Endodermal cell (in vitro differentiated cells): ENCODE measurements at regions not wholly inside any gene's neighbourhood (a gene's known extent, or its start where the extent isn't known, plus 50 kb on each side); places are given as distances from the start of the nearest gene placed in this dataset.

ENCODE experiments used
- DNase-seq: peaks from one replicate; pipeline ENCODE4 v3.0.0-alpha.2; 2017
- H3K27ac ChIP-seq: 2 replicates; pipeline ENCODE4 v1.5.1; 2013; ENCODE audit warnings: mild to moderate bottlenecking, low read depth, low read length, moderate library complexity
- H3K27me3 ChIP-seq: 2 replicates; pipeline ENCODE4 v1.6.1; 2013; ENCODE audit warnings: mild to moderate bottlenecking, low read length, moderate library complexity; ENCODE audit not compliant: insufficient read depth, control insufficient read depth, poor library complexity, severe bottlenecking
- H3K36me3 ChIP-seq: 2 replicates; pipeline ENCODE4 v1.7.0; 2013; ENCODE audit warnings: mild to moderate bottlenecking, low read length, moderate library complexity; ENCODE audit not compliant: control insufficient read depth, insufficient read depth
- H3K4me1 ChIP-seq: one replicate; pipeline ENCODE4 v1.7.0; 2013; ENCODE audit warnings: low read length; ENCODE audit not compliant: control insufficient read depth, insufficient read depth
- H3K4me3 ChIP-seq: 2 replicates; pipeline ENCODE4 v1.5.1; 2013; ENCODE audit warnings: mild to moderate bottlenecking, low read length, moderate library complexity
- H3K9ac ChIP-seq: 2 replicates; pipeline ENCODE4 v1.6.1; 2013; ENCODE audit warnings: mild to moderate bottlenecking, low read length, moderate library complexity; ENCODE audit not compliant: poor library complexity, severe bottlenecking; ENCODE audit errors: extremely low read depth
- H3K9me3 ChIP-seq: 2 replicates; pipeline ENCODE4 v1.6.1; 2013; ENCODE audit warnings: mild to moderate bottlenecking, low read length, moderate library complexity; ENCODE audit not compliant: control insufficient read depth
- H3K27ac Mint-ChIP-seq: 2 replicates; pipeline ENCODE4 v1.8.0; 2020; ENCODE audit warnings: mixed read lengths
- H3K27me3 Mint-ChIP-seq: 2 replicates; pipeline ENCODE4 v1.8.0; 2021; ENCODE audit warnings: mild to moderate bottlenecking, mixed read lengths; ENCODE audit not compliant: insufficient read depth
- H3K36me3 Mint-ChIP-seq: 2 replicates; pipeline ENCODE4 v1.8.0; 2020; ENCODE audit warnings: low read depth, mixed read lengths
- H3K4me1 Mint-ChIP-seq: 2 replicates; pipeline ENCODE4 v1.8.0; 2020; ENCODE audit warnings: mixed read lengths
- H3K4me3 Mint-ChIP-seq: 2 replicates; pipeline ENCODE4 v1.8.0; 2020; ENCODE audit warnings: mild to moderate bottlenecking, moderate library complexity, mixed read lengths
- H3K9me3 Mint-ChIP-seq: 2 replicates; pipeline ENCODE4 v1.8.0; 2020; ENCODE audit warnings: mild to moderate bottlenecking, mixed read lengths
- WGBS, 2 experiments: methylation state at CpG; one replicate each; pipeline versions ENCODE4 v1.1.5 to v1.1.7; 2013; ENCODE audit warnings: missing lambda C conversion rate in 2 of 2, mixed read lengths in 1 of 2; ENCODE audit not compliant: insufficient coverage in 1 of 2, insufficient read length in 1 of 2; 5-methylcytosine and 5-hydroxymethylcytosine counted together
- TF ChIP-seq, protein P1 (sequence below): fragments of 200-600 bp; sonication (generic); conservative IDR thresholded peaks from 2 replicates; pipeline ENCODE4 v1.5.0; 2021; ENCODE audit warnings: antibody characterized with exemption, mild to moderate bottlenecking

DNA sequence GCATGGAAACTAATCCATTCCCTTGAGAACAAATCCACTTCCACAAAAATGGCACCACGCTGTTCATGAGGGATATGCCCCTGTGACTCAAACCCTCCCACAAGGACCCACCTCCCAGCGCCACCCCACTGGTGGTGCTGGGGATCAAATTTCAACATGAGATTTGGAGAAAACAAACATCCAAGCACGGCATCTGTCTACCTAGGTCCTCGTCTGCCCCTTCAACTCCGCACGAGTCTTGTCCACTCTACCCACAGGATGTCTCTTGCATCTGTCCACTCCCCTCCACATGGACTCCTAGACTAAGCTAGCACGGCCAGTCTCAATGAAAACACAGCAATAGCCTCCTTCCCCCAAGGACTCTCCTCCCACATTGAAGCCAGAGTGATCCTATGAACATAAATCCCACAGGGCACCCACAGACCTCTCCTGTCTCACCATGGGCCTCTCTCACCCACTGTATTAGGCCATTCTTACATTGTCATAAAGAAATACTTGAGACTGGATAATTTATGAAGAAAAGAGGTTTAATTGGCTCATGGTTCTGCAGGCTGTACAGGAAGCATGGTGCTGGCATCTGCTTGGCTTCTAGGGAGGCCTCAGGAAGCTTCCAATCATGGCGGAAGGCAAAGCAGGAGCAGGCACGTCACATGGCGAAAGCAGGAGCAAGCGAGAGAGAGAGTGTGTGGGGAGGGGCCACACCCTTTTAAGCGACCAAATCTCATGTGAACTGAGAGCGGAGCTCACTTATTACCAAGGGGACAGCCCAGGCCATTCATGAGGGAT, 101.4 kb downstream of the TOMM20 start:
- H3K27me3 Mint-ChIP-seq: no peaks in the 10 kb centered on the region
- TF ChIP-seq, protein P1, sequence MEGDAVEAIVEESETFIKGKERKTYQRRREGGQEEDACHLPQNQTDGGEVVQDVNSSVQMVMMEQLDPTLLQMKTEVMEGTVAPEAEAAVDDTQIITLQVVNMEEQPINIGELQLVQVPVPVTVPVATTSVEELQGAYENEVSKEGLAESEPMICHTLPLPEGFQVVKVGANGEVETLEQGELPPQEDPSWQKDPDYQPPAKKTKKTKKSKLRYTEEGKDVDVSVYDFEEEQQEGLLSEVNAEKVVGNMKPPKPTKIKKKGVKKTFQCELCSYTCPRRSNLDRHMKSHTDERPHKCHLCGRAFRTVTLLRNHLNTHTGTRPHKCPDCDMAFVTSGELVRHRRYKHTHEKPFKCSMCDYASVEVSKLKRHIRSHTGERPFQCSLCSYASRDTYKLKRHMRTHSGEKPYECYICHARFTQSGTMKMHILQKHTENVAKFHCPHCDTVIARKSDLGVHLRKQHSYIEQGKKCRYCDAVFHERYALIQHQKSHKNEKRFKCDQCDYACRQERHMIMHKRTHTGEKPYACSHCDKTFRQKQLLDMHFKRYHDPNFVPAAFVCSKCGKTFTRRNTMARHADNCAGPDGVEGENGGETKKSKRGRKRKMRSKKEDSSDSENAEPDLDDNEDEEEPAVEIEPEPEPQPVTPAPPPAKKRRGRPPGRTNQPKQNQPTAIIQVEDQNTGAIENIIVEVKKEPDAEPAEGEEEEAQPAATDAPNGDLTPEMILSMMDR: no peak
- Histone ChIP-seq H3K9ac (no peak overlapping the region), H3K4me1 (no peaks in the 10 kb centered on the region), H3K27ac (no peak overlapping the region), H3K4me3 (no peak overlapping the region), H3K9me3 (peaks cover 4% of the 10 kb centered on the region), H3K36me3 (no peaks in the 10 kb centered on the region), H3K27me3 (no peaks in the 10 kb centered on the region)
- no peaks in the 10 kb centered on the region for H3K4me1 Mint-ChIP-seq
- no peak overlapping the region for H3K27ac Mint-ChIP-seq
- H3K4me3 Mint-ChIP-seq: no peak overlapping the region
- peaks cover 15% of the 10 kb centered on the region for H3K9me3 Mint-ChIP-seq
- 90 to 92% methylated on average over 9 to 13 of the region's 13 CpGs for WGBS, 2 experiments
- no peak for DNase-seq
- peaks cover 1% of the 10 kb centered on the region for H3K36me3 Mint-ChIP-seq

GRCh38 chr1:235025422-235025984, 103.1 kb downstream of the TOMM20 start:
- Histone ChIP-seq H3K27ac (no peak overlapping the region), H3K36me3 (no peaks in the 10 kb centered on the region), H3K4me1 (no peaks in the 10 kb centered on the region), H3K9me3 (peaks cover 4% of the 10 kb centered on the region), H3K4me3 (no peak overlapping the region), H3K9ac (no peak overlapping the region), H3K27me3 (no peaks in the 10 kb centered on the region)
- Mint-ChIP-seq H3K9me3 (peaks cover 13% of the 10 kb centered on the region), H3K27me3 (no peaks in the 10 kb centered on the region), H3K4me3 (no peak overlapping the region), H3K27ac (no peak overlapping the region), H3K4me1 (no peaks in the 10 kb centered on the region), H3K36me3 (peaks cover 1% of the 10 kb centered on the region)
- 80 to 94% methylated on average over 1 to 4 of the region's 5 CpGs for WGBS, 2 experiments
- TF ChIP-seq, protein P1: no peak
- DNase-seq: no peak

DNA sequence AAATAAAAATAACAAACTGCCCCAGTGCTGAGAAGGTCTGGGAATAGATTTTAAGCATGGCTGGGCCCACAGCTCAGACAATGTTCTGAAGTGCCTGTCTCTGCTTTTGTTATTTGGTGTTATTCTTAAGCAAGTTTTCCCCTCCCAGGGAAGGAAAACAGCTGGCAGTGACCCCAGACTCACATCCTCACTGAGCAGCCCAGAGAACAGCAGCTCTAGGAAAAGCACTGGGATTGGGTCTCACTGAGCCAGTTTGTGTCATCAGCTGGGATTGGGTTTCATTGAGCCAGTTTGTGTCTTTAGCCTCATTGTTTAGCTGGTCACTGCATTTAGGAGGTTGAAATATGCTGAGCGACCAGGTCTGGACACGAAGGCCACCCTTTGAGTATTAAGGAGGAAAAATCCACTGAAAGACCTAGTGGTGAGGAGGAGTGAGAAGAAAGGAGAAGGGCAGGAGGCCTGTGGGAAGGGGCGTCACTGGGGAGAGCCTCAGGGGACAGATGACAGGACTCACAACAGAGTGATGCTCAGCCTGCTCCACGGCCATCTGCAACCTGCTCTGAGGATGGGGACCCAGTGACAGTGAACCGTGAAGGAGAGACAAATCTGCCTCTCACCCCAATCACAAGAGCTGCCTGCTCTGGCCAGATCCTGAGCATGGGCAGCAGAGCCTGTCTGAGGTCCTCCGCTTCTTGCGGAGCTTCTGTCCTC, 103.8 kb downstream of the TOMM20 start:
- Histone ChIP-seq H3K27me3 (no peaks in the 10 kb centered on the region), H3K4me3 (no peak overlapping the region), H3K36me3 (no peaks in the 10 kb centered on the region), H3K27ac (no peak overlapping the region), H3K4me1 (no peaks in the 10 kb centered on the region), H3K9ac (no peak overlapping the region), H3K9me3 (peaks cover 4% of the 10 kb centered on the region)
- Mint-ChIP-seq H3K4me1 (no peaks in the 10 kb centered on the region), H3K27ac (no peak overlapping the region), H3K36me3 (peaks cover 1% of the 10 kb centered on the region), H3K27me3 (no peaks in the 10 kb centered on the region), H3K4me3 (no peak overlapping the region), H3K9me3 (peaks cover 13% of the 10 kb centered on the region)
- 93 to 95% methylated on average over 2 to 7 of the region's 7 CpGs for WGBS, 2 experiments
- TF ChIP-seq, protein P1: no peak
- DNase-seq: peak; percentile 37
